ENCODE measurements at regions not wholly inside any gene's neighbourhood (a gene's known extent, or its start where the extent isn't known, plus 50 kb on each side); places are given as distances from the start of the nearest gene placed in this dataset.

- Histone ChIP-seq H3K9me3 (no peaks in the 10 kb centered on the region), H3K27ac (no peak overlapping the region), H3K27me3 (no peaks in the 10 kb centered on the region), H3K4me3 (no peak overlapping the region), H3K4me1 (no peaks in the 10 kb centered on the region), H3K36me3 (no peaks in the 10 kb centered on the region)
- TF ChIP-seq CTCF (IDR thresholded peaks at IDR 0.05) (no peak), EP300 (IDR thresholded peaks at IDR 0.05) (no peak), POLR2A (IDR thresholded peaks at IDR 0.05) (no peak), POLR2AphosphoS5 (IDR thresholded peaks at IDR 0.05) (no peak)
- intact Hi-C loops (cut with DNase I): no loop called here
- 33 to 78% methylated on average over 2 of the region's 2 CpGs for WGBS, 2 donors
- DNase-seq: no peak
These were observed 108.1 kb upstream of the PABPC4L start for GRCh38 chr4:134309715-134310114.

GRCh38 chr4:134308910-134309309, 107.3 kb upstream of the PABPC4L start:
- H3K27me3 ChIP-seq: no peaks in the 10 kb centered on the region
- intact Hi-C loops (cut with DNase I): no loop called here
- no peak overlapping the region for H3K4me3 ChIP-seq
- no peaks in the 10 kb centered on the region for H3K4me1 ChIP-seq
- no peak overlapping the region for H3K27ac ChIP-seq
- TF ChIP-seq POLR2AphosphoS5 (IDR thresholded peaks at IDR 0.05) (no peak), EP300 (IDR thresholded peaks at IDR 0.05) (no peak), CTCF (IDR thresholded peaks at IDR 0.05) (no peak), POLR2A (IDR thresholded peaks at IDR 0.05) (no peak)
- H3K9me3 ChIP-seq: no peaks in the 10 kb centered on the region
- DNase-seq: no peak
- no peaks in the 10 kb centered on the region for H3K36me3 ChIP-seq

- no peak overlapping the region for H3K27ac ChIP-seq
- no peak overlapping the region for H3K4me3 ChIP-seq
- no peaks in the 10 kb centered on the region for H3K36me3 ChIP-seq
- TF ChIP-seq POLR2A (IDR thresholded peaks at IDR 0.05): no peak
- H3K27me3 ChIP-seq: no peaks in the 10 kb centered on the region
- H3K9me3 ChIP-seq: no peaks in the 10 kb centered on the region
- intact Hi-C loops (cut with DNase I): no loop called here
- DNase-seq: no peak
- no peaks in the 10 kb centered on the region for H3K4me1 ChIP-seq
These were observed 96.7 kb upstream of the PABPC4L start for GRCh38 chr4:134298313-134298712.

- intact Hi-C loops (cut with DNase I): no loop called here
- no peaks in the 10 kb centered on the region for H3K27me3 ChIP-seq
- no peak overlapping the region for H3K27ac ChIP-seq
- H3K4me1 ChIP-seq: no peaks in the 10 kb centered on the region
- no peaks in the 10 kb centered on the region for H3K9me3 ChIP-seq
- DNase-seq: no peak
- H3K36me3 ChIP-seq: no peaks in the 10 kb centered on the region
- TF ChIP-seq CTCF (IDR thresholded peaks at IDR 0.05) (no peak), EP300 (IDR thresholded peaks at IDR 0.05) (no peak), POLR2A (IDR thresholded peaks at IDR 0.05) (no peak), POLR2AphosphoS5 (IDR thresholded peaks at IDR 0.05) (no peak)
- H3K4me3 ChIP-seq: no peak overlapping the region
These were observed 96.2 kb upstream of the PABPC4L start for GRCh38 chr4:134297765-134298164.

- TF ChIP-seq POLR2A (IDR thresholded peaks at IDR 0.05) (no peak), CTCF (IDR thresholded peaks at IDR 0.05) (no peak), POLR2AphosphoS5 (IDR thresholded peaks at IDR 0.05) (no peak), EP300 (IDR thresholded peaks at IDR 0.05) (no peak)
- intact Hi-C loops (cut with DNase I): no loop called here
These were observed 81.1 kb upstream of the PABPC4L start for GRCh38 chr4:134282680-134283079.

More at GRCh38 chr4:134282680-134283079, 81.1 kb upstream of the PABPC4L start:
- no peaks in the 10 kb centered on the region for H3K4me1 ChIP-seq
- H3K9me3 ChIP-seq: peaks cover 0 to 3% (median 0%) of the 10 kb centered on the region in 4 donors
- H3K4me3 ChIP-seq: no peak overlapping the region
- H3K36me3 ChIP-seq: no peaks in the 10 kb centered on the region
- DNase-seq: no peak
- no peak overlapping the region for H3K27ac ChIP-seq
- no peaks in the 10 kb centered on the region for H3K27me3 ChIP-seq
- WGBS, 2 donors: 91 to 97% methylated on average over 2 of the region's 2 CpGs
